ENCODE measurements at regions not wholly inside any gene's neighbourhood (a gene's known extent, or its start where the extent isn't known, plus 50 kb on each side); places are given as distances from the start of the nearest gene placed in this dataset.

GRCh38 chr6:138550346-138550767 lies 51.1 kb upstream of the NHSL1 start (continued):
- TF ChIP-seq TBX2 (CRISPR knock-in tag; IDR thresholded peaks at IDR 0.05; ENCODE audit: borderline replicate concordance) = peak; percentile 89
- peak; percentile 82; the same call in 1 of the 2 replicates for TF ChIP-seq ZNF609 (CRISPR knock-in tag; IDR thresholded peaks at IDR 0.05; ENCODE audit: borderline replicate concordance)
- TF ChIP-seq ZNF75D (CRISPR knock-in tag; IDR thresholded peaks at IDR 0.05; ENCODE audit: borderline replicate concordance) = no peak
- TF ChIP-seq SIX1 (CRISPR knock-in tag; IDR thresholded peaks at IDR 0.05; ENCODE audit: borderline replicate concordance) = peak; percentile 76; the same call in 1 of the 2 replicates
- peak; percentile 95 for TF ChIP-seq MIER3 (CRISPR knock-in tag; IDR thresholded peaks at IDR 0.05; ENCODE audit: borderline replicate concordance)
- no peak for TF ChIP-seq HOXA7 (CRISPR knock-in tag; IDR thresholded peaks at IDR 0.05)
- TF ChIP-seq ZNF691 (CRISPR knock-in tag; IDR thresholded peaks at IDR 0.05; ENCODE audit: borderline replicate concordance, low read depth) = 0 out of 2 replicates have a peak, but pooled peaks have one; percentile 49
- TF ChIP-seq ZNF574 (CRISPR knock-in tag; IDR thresholded peaks at IDR 0.05) = peak; percentile 57; the same call in 1 of the 2 replicates
- peak; percentile 92; the same call in 1 of the 2 replicates for TF ChIP-seq SMAD3 (CRISPR knock-in tag; IDR thresholded peaks at IDR 0.05)
- TF ChIP-seq MED8 (CRISPR knock-in tag; IDR thresholded peaks at IDR 0.05; ENCODE audit: insufficient replicate concordance) = no peak
- TF ChIP-seq ZBTB3 (CRISPR knock-in tag; IDR thresholded peaks at IDR 0.05; ENCODE audit: borderline replicate concordance, low read depth) = peak; percentile 41; the same call in 1 of the 2 replicates
- TF ChIP-seq ZNF136 (CRISPR knock-in tag; IDR thresholded peaks at IDR 0.05; ENCODE audit: low read depth) = peak; percentile 67; the same call in 1 of the 2 replicates
- peak; percentile 35; the same call in 1 of the 2 replicates for TF ChIP-seq ARNTL (CRISPR knock-in tag; IDR thresholded peaks at IDR 0.05)
- TF ChIP-seq NPAS2 (CRISPR knock-in tag; IDR thresholded peaks at IDR 0.05; ENCODE audit: borderline replicate concordance) = no peak
- no peak; the same call in 1 of the 2 replicates for TF ChIP-seq ZNF788 (CRISPR knock-in tag; IDR thresholded peaks at IDR 0.05; ENCODE audit: borderline replicate concordance)
- TF ChIP-seq BCL6 (CRISPR knock-in tag; IDR thresholded peaks at IDR 0.05) = peak; percentile 87
- peak; percentile 86; the same call in 1 of the 2 replicates for TF ChIP-seq CBX5 (CRISPR knock-in tag; IDR thresholded peaks at IDR 0.05; ENCODE audit: borderline replicate concordance)
- TF ChIP-seq PATZ1 (CRISPR knock-in tag; IDR thresholded peaks at IDR 0.05) = peak; percentile 63
- peak; percentile 79 for TF ChIP-seq DMAP1 (CRISPR knock-in tag; IDR thresholded peaks at IDR 0.05)
- 0 out of 2 replicates have a peak, but pooled peaks have one; percentile 49 for TF ChIP-seq ZBTB7B (CRISPR knock-in tag; IDR thresholded peaks at IDR 0.05)
